ENCODE measurements at regions not wholly inside any gene's neighbourhood (a gene's known extent, or its start where the extent isn't known, plus 50 kb on each side); places are given as distances from the start of the nearest gene placed in this dataset.

- no peak for TF ChIP-seq CTCF (IDR thresholded peaks at IDR 0.05; ENCODE audit: poor library complexity)
- no peak for TF ChIP-seq EZH2 (IDR thresholded peaks at IDR 0.05; ENCODE audit: borderline replicate concordance)
- no peak for TF ChIP-seq EZH2phosphoT487 (IDR thresholded peaks at IDR 0.05; ENCODE audit: low read depth, severe bottlenecking, unreplicated experiment)
Observed at GRCh38 chr10:2414562-2414961, 652.8 kb upstream of the PFKP start.
